GM19043 (cell line): ENCODE measurements at regions not wholly inside any gene's neighbourhood (a gene's known extent, or its start where the extent isn't known, plus 50 kb on each side); places are given as distances from the start of the nearest gene placed in this dataset.
A peak's percentile ranks its signal among the peaks of the same experiment; 100 is the strongest.
"Not testable (repeated sequence)": the region's sequence is repeated elsewhere in the genome, so short reads cannot be mapped to it uniquely, and the experiment has no call there.

Experiments used
- ATAC-seq: cut with Tn5 transposase; IDR thresholded peaks from one replicate; pipeline ENCODE4 v1.9.1; 2021; ENCODE audit warnings: low read depth; ENCODE audit not compliant: unreplicated experiment

- ATAC-seq = no peak
Measured at GRCh38 chr18:57887543-57888383, 84.6 kb upstream of the ATP8B1 start.

- ATAC-seq = no peak
Measured at GRCh38 chr18:57885931-57886330, 82.8 kb upstream of the ATP8B1 start.

- no peak for ATAC-seq
Measured at GRCh38 chr18:57882465-57882864, 79.3 kb upstream of the ATP8B1 start.

- no peak for ATAC-seq
Measured at GRCh38 chr18:57881818-57882413, 78.8 kb upstream of the ATP8B1 start.

- not testable (repeated sequence) for ATAC-seq
Measured at GRCh38 chr18:57879924-57880323, 76.8 kb upstream of the ATP8B1 start.

- no peak for ATAC-seq
Measured at GRCh38 chr18:57869221-57869620, 66.1 kb upstream of the ATP8B1 start.

GRCh38 chr18:57866355-57866754 is 63.2 kb upstream of the ATP8B1 start:
- no peak for ATAC-seq

- ATAC-seq = no peak
Measured at GRCh38 chr18:57864615-57865121, 61.6 kb upstream of the ATP8B1 start.

GRCh38 chr18:57863706-57864105 is 60.6 kb upstream of the ATP8B1 start:
- no peak for ATAC-seq

- peak; percentile 88 for ATAC-seq
Measured at GRCh38 chr18:57859314-57859713, 56.2 kb upstream of the ATP8B1 start.

- no peak for ATAC-seq
Measured at GRCh38 chr18:57856557-57857280, 53.6 kb upstream of the ATP8B1 start.

- ATAC-seq = no peak
Measured at GRCh38 chr18:57856128-57856527, 53.0 kb upstream of the ATP8B1 start.

- ATAC-seq = no peak
Measured at GRCh38 chr18:57855551-57855950, 52.4 kb upstream of the ATP8B1 start.

GRCh38 chr18:57854726-57855125 is 51.6 kb upstream of the ATP8B1 start:
- no peak for ATAC-seq

GRCh38 chr18:57853864-57854263 is 50.7 kb upstream of the ATP8B1 start:
- no peak for ATAC-seq

- no peak for ATAC-seq
Measured at GRCh38 chr18:57853133-57853532, 50.0 kb upstream of the ATP8B1 start.
